Upper lobe of right lung (tissue), 1 donor: ENCODE measurements at regions not wholly inside any gene's neighbourhood (a gene's known extent, or its start where the extent isn't known, plus 50 kb on each side); places are given as distances from the start of the nearest gene placed in this dataset.
A peak's percentile ranks its signal among the peaks of the same experiment; 100 is the strongest.

Experiments
- ATAC-seq: fragments of 200-7000 bp; cut with Tn5 transposase; one replicate; pipeline ENCODE4 v1.9.1; 2020; ENCODE audit warnings: mild to moderate bottlenecking, moderate library complexity
- DNase-seq: peaks from one replicate; pipeline ENCODE4 v3.0.0-alpha.2; 2020
- H3K27ac ChIP-seq: fragments of 200-600 bp; one replicate; pipeline ENCODE4 v1.8.0; 2022
- H3K27me3 ChIP-seq: fragments of 200-600 bp; one replicate; pipeline ENCODE4 v1.8.0; 2022; ENCODE audit warnings: mild to moderate bottlenecking
- H3K36me3 ChIP-seq: fragments of 200-600 bp; one replicate; pipeline ENCODE4 v1.8.0; 2022
- H3K4me1 ChIP-seq: fragments of 200-600 bp; one replicate; pipeline ENCODE4 v1.8.0; 2022
- H3K4me3 ChIP-seq: fragments of 200-600 bp; one replicate; pipeline ENCODE4 v1.8.0; 2022; ENCODE audit warnings: mild to moderate bottlenecking
- H3K9me3 ChIP-seq: fragments of 200-600 bp; one replicate; pipeline ENCODE4 v1.8.0; 2022
- intact Hi-C: fragments of 100-400 bp; cut with DNase I; formaldehyde crosslinking; loops from one replicate; pipeline ENCODE4 v1.11.0; 2022
- TF ChIP-seq, protein P1 (sequence below): fragments of 200-600 bp; IDR thresholded peaks from one replicate; pipeline ENCODE4 v1.8.0; 2022; ENCODE audit warnings: antibody characterized with exemption
- donor health status: DM: no; HTN: yes; CAD: no; lungs with severe emphysema.

DNA sequence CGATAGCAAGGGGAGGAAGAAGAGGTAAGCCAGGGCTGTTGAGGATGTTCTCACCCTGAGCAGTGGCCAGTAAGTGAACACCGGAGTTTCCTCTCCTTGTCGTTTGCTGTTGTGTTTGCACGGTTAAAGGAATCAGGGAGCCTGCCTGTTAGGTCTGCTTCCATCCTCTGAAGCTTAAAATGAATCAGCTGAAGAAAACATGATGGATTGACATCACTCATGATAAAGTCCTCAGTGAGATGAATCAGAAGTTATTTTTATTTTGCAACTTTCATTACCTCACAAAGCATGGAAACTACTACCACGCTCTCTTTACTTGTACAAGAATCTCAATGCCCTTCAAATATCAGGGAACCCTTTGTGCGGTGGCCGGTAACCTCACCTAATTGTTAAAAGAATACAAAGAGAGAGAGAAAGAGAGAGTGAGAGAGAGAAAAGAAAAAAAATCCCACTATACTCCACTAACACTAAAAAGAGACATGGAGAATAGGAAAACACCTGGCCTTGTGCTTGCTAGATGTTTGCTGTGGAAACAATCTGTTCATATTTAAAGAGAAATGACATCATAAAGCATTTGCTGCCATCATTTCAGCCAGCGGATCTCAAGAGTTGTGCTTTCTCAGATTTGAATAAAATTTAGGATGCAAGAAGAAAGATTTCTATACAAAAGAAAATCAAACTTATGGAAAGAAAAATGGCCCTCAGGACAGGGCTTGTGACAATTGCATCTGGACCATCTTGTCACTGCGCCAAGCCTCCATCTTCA lies 441.6 kb upstream of the SALL1 start:
- H3K36me3 ChIP-seq: no peaks in the 10 kb centered on the region
- ATAC-seq: no peak
- no peak overlapping the region for H3K27ac ChIP-seq
- H3K27me3 ChIP-seq: no peaks in the 10 kb centered on the region
- DNase-seq: no peak
- intact Hi-C loops: no loop called here
- TF ChIP-seq, protein P1, sequence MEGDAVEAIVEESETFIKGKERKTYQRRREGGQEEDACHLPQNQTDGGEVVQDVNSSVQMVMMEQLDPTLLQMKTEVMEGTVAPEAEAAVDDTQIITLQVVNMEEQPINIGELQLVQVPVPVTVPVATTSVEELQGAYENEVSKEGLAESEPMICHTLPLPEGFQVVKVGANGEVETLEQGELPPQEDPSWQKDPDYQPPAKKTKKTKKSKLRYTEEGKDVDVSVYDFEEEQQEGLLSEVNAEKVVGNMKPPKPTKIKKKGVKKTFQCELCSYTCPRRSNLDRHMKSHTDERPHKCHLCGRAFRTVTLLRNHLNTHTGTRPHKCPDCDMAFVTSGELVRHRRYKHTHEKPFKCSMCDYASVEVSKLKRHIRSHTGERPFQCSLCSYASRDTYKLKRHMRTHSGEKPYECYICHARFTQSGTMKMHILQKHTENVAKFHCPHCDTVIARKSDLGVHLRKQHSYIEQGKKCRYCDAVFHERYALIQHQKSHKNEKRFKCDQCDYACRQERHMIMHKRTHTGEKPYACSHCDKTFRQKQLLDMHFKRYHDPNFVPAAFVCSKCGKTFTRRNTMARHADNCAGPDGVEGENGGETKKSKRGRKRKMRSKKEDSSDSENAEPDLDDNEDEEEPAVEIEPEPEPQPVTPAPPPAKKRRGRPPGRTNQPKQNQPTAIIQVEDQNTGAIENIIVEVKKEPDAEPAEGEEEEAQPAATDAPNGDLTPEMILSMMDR: no peak
- H3K4me1 ChIP-seq: no peaks in the 10 kb centered on the region
- no peaks in the 10 kb centered on the region for H3K9me3 ChIP-seq
- H3K4me3 ChIP-seq: no peak overlapping the region

DNA sequence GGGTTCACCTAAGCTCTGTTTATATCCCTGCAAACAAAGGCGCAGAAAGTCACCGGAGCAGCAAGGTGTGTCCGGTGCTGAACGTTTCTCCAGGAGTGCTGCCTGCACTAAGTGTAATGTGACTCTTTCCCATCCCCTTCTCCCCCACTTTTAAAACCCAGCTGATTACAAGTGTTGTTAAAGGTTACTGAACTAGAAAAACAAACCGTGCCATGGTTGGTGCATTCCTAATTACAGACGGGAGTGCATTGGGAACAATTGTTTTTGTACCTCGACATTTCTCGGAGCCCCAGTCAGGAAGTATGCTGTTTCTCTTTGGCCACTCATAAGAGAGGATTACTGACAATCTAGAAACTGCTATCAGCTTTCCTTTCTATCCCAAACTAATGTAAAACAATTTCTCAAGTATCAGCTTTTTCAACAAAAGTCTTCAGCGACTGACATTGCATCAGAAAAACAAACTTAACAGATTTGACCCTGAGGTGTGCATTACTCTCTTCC lies 441.0 kb upstream of the SALL1 start:
- intact Hi-C loops: no loop called here
- H3K36me3 ChIP-seq: no peaks in the 10 kb centered on the region
- no peak overlapping the region for H3K27ac ChIP-seq
- no peaks in the 10 kb centered on the region for H3K4me1 ChIP-seq
- H3K4me3 ChIP-seq: no peak overlapping the region
- DNase-seq (no peak), ATAC-seq (no peak)
- TF ChIP-seq, protein P1: no peak
- no peaks in the 10 kb centered on the region for H3K9me3 ChIP-seq
- H3K27me3 ChIP-seq: no peaks in the 10 kb centered on the region

DNA sequence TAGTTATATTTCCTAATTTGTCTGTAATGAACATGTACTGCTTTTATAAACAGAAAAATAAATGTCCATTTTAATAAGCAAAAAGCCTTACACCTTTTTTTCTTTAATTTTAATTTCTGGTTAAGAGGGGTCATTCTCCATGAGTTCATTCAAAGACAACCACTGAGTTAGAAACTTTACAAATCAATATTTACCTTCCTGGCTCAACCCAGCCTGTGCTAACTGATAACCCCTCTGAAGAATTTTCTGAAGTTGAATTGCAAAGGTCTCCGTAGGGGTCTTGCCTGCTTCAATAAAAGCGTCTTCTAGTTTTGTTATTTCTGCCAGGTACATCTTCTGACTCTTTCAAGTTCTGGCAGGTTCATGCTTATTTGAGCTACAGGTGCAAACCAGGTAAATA lies 440.4 kb upstream of the SALL1 start:
- TF ChIP-seq, protein P1: no peak
- Histone ChIP-seq H3K27ac (no peak overlapping the region), H3K9me3 (no peaks in the 10 kb centered on the region), H3K36me3 (no peaks in the 10 kb centered on the region), H3K4me1 (no peaks in the 10 kb centered on the region), H3K4me3 (no peak overlapping the region), H3K27me3 (no peaks in the 10 kb centered on the region)
- ATAC-seq: no peak
- no peak for DNase-seq
- intact Hi-C loops: no loop called here

DNA sequence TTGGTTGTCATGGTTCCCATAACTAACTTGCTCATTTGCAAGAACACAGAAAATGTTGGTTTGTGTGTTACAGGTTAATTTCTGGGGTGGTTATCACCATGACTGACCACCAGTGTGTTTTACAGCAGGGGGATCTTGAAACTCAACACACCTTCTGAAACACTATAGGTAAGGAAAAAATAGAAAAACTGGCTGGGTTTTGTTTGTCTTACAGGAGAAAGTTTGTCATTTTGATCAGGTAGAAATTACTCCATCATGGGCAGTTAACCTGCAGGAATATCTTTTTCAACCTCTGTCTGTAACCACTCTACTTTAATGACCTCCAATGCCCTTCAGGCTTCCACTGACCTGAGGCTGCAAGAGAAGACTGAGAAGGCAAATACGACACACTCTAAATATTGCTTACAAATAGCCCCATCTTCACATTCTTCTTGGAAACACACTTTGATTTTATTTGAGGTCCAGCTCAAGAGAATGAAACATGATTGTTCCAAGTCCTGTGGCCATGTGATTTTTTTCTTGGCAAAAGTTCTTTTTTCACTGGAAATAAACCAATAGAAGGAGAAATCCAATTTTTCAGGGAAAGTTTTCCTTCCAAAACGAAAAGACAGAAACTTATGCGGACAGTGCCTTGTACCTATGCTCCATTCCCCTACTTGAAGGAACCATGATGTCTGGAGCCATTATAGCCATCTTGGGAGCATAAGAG lies 428.7 kb upstream of the SALL1 start:
- Histone ChIP-seq H3K36me3 (no peaks in the 10 kb centered on the region), H3K27me3 (no peaks in the 10 kb centered on the region), H3K9me3 (no peaks in the 10 kb centered on the region), H3K4me3 (no peak overlapping the region), H3K27ac (no peak overlapping the region), H3K4me1 (no peaks in the 10 kb centered on the region)
- DNase-seq (no peak), ATAC-seq (no peak)
- TF ChIP-seq, protein P1: no peak
- intact Hi-C loops: no loop called here

- H3K36me3 ChIP-seq: no peaks in the 10 kb centered on the region
- DNase-seq (no peak), ATAC-seq (peak; percentile 71)
- no peak overlapping the region for H3K4me3 ChIP-seq
- H3K27ac ChIP-seq: no peak overlapping the region
- TF ChIP-seq, protein P1: no peak
- H3K4me1 ChIP-seq: no peaks in the 10 kb centered on the region
- H3K9me3 ChIP-seq: no peaks in the 10 kb centered on the region
- intact Hi-C loops: no loop called here
- H3K27me3 ChIP-seq: no peaks in the 10 kb centered on the region
Observed at GRCh38 chr16:51577621-51578303, 426.7 kb upstream of the SALL1 start.
